ENCODE measurements at regions not wholly inside any gene's neighbourhood (a gene's known extent, or its start where the extent isn't known, plus 50 kb on each side); places are given as distances from the start of the nearest gene placed in this dataset.

GRCh38 chr6:131383421-131384411, 189.3 kb upstream of the ARG1 start:
- DNase-seq, result no peak

- no peak for DNase-seq
Measured at GRCh38 chr6:131387562-131388447, 185.2 kb upstream of the ARG1 start.

- DNase-seq, result no peak
Measured at GRCh38 chr6:131390322-131390721, 182.7 kb upstream of the ARG1 start.

- DNase-seq, result no peak
Measured at GRCh38 chr6:131391116-131391515, 181.9 kb upstream of the ARG1 start.

GRCh38 chr6:131393433-131393832, 179.6 kb upstream of the ARG1 start:
- DNase-seq, result no peak

GRCh38 chr6:131394768-131395432, 178.1 kb upstream of the ARG1 start:
- DNase-seq, result no peak

- DNase-seq, result no peak
Measured at GRCh38 chr6:131398176-131398575, 174.8 kb upstream of the ARG1 start.

- no peak for DNase-seq
Measured at GRCh38 chr6:131399433-131399832, 173.6 kb upstream of the ARG1 start.

- no peak for DNase-seq
Measured at GRCh38 chr6:131400054-131400778, 172.8 kb upstream of the ARG1 start.

GRCh38 chr6:131400779-131401496, 172.1 kb upstream of the ARG1 start:
- DNase-seq, result no peak

- DNase-seq, result no peak
Measured at GRCh38 chr6:131408811-131409210, 164.2 kb upstream of the ARG1 start.

- no peak for DNase-seq
Measured at GRCh38 chr6:131410785-131411184, 162.2 kb upstream of the ARG1 start.

- DNase-seq, result no peak
Measured at GRCh38 chr6:131412960-131413830, 159.8 kb upstream of the ARG1 start.

- DNase-seq, result no peak
Measured at GRCh38 chr6:131413831-131414191, 159.2 kb upstream of the ARG1 start.

- no peak for DNase-seq
Measured at GRCh38 chr6:131414956-131415355, 158.1 kb upstream of the ARG1 start.

GRCh38 chr6:131418441-131418840, 154.6 kb upstream of the ARG1 start:
- DNase-seq, result no peak

GRCh38 chr6:131419702-131420101, 153.3 kb upstream of the ARG1 start:
- no peak for DNase-seq

- no peak for DNase-seq
Measured at GRCh38 chr6:131424016-131424415, 149.0 kb upstream of the ARG1 start.

GRCh38 chr6:131424475-131424874, 148.6 kb upstream of the ARG1 start:
- DNase-seq, result no peak

- DNase-seq, result no peak
Measured at GRCh38 chr6:131427434-131428058, 145.5 kb upstream of the ARG1 start.
